HEK293T (cell line): ENCODE measurements at regions not wholly inside any gene's neighbourhood (a gene's known extent, or its start where the extent isn't known, plus 50 kb on each side); places are given as distances from the start of the nearest gene placed in this dataset.

Experiments
- BHLHE40 ChIP-seq: fragments of 450-650 bp; IDR thresholded peaks from 2 replicates; pipeline ENCODE4 v1.6.1; 2016; ENCODE audit warnings: mild to moderate bottlenecking, moderate library complexity, borderline replicate concordance
- CTBP1 ChIP-seq: fragments of 450-650 bp; IDR thresholded peaks from 2 replicates; pipeline ENCODE4 v1.6.1; 2016; ENCODE audit warnings: borderline replicate concordance
- FOXA1 ChIP-seq: fragments of 450-650 bp; IDR thresholded peaks from 2 replicates; pipeline ENCODE4 v1.6.1; 2016; ENCODE audit warnings: mild to moderate bottlenecking
- FOXM1 ChIP-seq: fragments of 450-650 bp; IDR thresholded peaks from 2 replicates; pipeline ENCODE4 v1.6.1; 2017; ENCODE audit warnings: mild to moderate bottlenecking, borderline replicate concordance
- HDGF ChIP-seq: fragments of 450-650 bp; IDR thresholded peaks from 2 replicates; pipeline ENCODE4 v1.6.1; 2017; ENCODE audit warnings: antibody characterized with exemption, borderline replicate concordance
- NFRKB ChIP-seq: fragments of 450-650 bp; IDR thresholded peaks from 2 replicates; pipeline ENCODE4 v1.6.1; 2016; ENCODE audit warnings: mild to moderate bottlenecking, moderate library complexity
- SP1 ChIP-seq: fragments of 450-650 bp; IDR thresholded peaks from 2 replicates; pipeline ENCODE4 v1.6.1; 2017
- SUZ12 ChIP-seq: fragments of 450-650 bp; IDR thresholded peaks from 2 replicates; pipeline ENCODE4 v1.6.1; 2016; ENCODE audit warnings: mild to moderate bottlenecking
- TARDBP ChIP-seq: fragments of 450-650 bp; IDR thresholded peaks from 2 replicates; pipeline ENCODE4 v1.6.1; 2016
- TF ChIP-seq, protein P1 (sequence below): fragments of 450-650 bp; IDR thresholded peaks from 2 replicates; pipeline ENCODE4 v1.6.1; 2016

GRCh38 chr14:42090122-42090521 lies 483.4 kb downstream of the LRFN5 start:
- TF ChIP-seq NFRKB (no peak), TARDBP (no peak), SUZ12 (no peak), FOXM1 (no peak), CTBP1 (no peak), HDGF (no peak), BHLHE40 (no peak), FOXA1 (no peak), SP1 (no peak)
- TF ChIP-seq, protein P1, sequence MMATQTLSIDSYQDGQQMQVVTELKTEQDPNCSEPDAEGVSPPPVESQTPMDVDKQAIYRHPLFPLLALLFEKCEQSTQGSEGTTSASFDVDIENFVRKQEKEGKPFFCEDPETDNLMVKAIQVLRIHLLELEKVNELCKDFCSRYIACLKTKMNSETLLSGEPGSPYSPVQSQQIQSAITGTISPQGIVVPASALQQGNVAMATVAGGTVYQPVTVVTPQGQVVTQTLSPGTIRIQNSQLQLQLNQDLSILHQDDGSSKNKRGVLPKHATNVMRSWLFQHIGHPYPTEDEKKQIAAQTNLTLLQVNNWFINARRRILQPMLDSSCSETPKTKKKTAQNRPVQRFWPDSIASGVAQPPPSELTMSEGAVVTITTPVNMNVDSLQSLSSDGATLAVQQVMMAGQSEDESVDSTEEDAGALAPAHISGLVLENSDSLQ = no peak
